Activated naive CD4-positive, alpha-beta T cell treated with anti-CD3 and anti-CD28 coated beads, Interleukin-2, amount 50 U/mL, for 24 hours (primary cell): ENCODE measurements at regions not wholly inside any gene's neighbourhood (a gene's known extent, or its start where the extent isn't known, plus 50 kb on each side); places are given as distances from the start of the nearest gene placed in this dataset.

ENCODE experiments used
- H3K27ac Mint-ChIP-seq: one replicate; pipeline ENCODE4 v1.8.0; 2021; ENCODE audit warnings: mild to moderate bottlenecking, mixed read lengths
- H3K27me3 Mint-ChIP-seq: one replicate; pipeline ENCODE4 v1.8.0; 2021; ENCODE audit warnings: mixed read lengths
- H3K36me3 Mint-ChIP-seq: one replicate; pipeline ENCODE4 v1.8.0; 2021; ENCODE audit warnings: mixed read lengths
- H3K4me1 Mint-ChIP-seq: one replicate; pipeline ENCODE4 v1.8.0; 2021; ENCODE audit warnings: mixed read lengths
- H3K4me3 Mint-ChIP-seq: one replicate; pipeline ENCODE4 v1.8.0; 2021; ENCODE audit warnings: mild to moderate bottlenecking, mixed read lengths
- H3K9me3 Mint-ChIP-seq: one replicate; pipeline ENCODE4 v1.8.0; 2021; ENCODE audit warnings: mixed read lengths

DNA sequence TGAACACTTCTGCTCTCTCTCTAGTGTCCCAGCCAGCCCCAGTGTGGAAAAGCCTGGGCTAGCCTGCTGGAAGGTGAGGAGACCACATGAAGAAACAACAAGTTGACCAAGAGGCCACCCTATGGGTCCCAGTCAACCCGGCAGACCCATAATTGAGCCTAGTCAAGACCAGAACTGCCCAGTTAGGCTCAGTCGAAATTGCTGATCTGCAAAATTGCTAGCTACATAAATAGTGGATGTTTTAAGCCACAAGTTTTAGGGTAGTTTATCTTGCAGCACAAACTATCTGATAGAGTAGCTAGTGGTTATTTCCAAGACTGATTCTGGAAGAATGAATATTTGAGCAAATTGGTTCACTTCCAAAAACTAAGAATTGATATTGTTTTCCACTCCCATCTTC, 82.3 kb upstream of the CCDC112 start:
- Mint-ChIP-seq H3K27me3 (no peaks in the 10 kb centered on the region), H3K36me3 (no peaks in the 10 kb centered on the region), H3K4me1 (no peaks in the 10 kb centered on the region), H3K4me3 (no peak overlapping the region), H3K9me3 (no peaks in the 10 kb centered on the region), H3K27ac (no peak overlapping the region)

GRCh38 chr5:115377468-115378217, 81.2 kb upstream of the CCDC112 start:
- Mint-ChIP-seq H3K36me3 (no peaks in the 10 kb centered on the region), H3K4me1 (no peaks in the 10 kb centered on the region), H3K9me3 (no peaks in the 10 kb centered on the region), H3K27ac (no peak overlapping the region), H3K27me3 (no peaks in the 10 kb centered on the region), H3K4me3 (no peak overlapping the region)

- H3K36me3 Mint-ChIP-seq = no peaks in the 10 kb centered on the region
- no peak overlapping the region for H3K27ac Mint-ChIP-seq
- no peaks in the 10 kb centered on the region for H3K9me3 Mint-ChIP-seq
- no peak overlapping the region for H3K4me3 Mint-ChIP-seq
- H3K4me1 Mint-ChIP-seq = no peaks in the 10 kb centered on the region
- no peaks in the 10 kb centered on the region for H3K27me3 Mint-ChIP-seq
These were observed 79.4 kb upstream of the CCDC112 start for GRCh38 chr5:115375893-115376292.

DNA sequence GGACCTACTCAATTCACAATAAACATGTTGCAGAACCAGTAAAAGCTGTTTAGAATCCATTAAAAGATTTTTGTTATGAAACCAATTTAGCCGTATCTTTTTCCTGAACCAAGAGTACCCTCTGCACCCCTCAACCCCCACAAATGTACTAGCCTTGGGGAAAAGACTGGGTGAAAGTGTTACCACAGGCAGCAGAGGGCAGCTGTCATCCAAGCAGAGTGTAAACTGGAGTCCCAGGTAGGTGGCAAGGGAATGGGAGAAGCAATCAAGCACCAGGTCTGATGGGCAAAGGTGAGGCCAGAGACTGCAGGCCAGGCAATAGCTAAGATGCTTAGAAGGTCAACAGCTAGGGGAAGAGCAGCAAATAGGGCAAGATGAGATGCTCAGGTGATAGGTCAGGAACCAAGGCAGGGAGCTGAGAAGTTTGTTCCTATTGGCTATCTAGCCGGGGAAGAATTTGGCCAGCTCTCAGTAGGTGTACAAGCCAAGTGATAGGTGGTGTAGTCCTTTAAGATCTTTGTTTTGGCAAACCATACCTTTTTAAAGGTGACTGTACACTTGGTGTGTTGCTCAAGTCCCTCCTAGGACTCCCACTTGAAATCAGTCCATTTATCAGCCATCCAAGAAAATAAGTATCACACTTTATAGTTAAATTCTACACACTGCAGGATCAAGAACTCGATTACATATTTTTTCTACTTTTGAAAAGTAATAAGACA, 77.8 kb upstream of the CCDC112 start:
- H3K27ac Mint-ChIP-seq = no peak overlapping the region
- H3K4me3 Mint-ChIP-seq = no peak overlapping the region
- no peaks in the 10 kb centered on the region for H3K4me1 Mint-ChIP-seq
- no peaks in the 10 kb centered on the region for H3K9me3 Mint-ChIP-seq
- H3K36me3 Mint-ChIP-seq = no peaks in the 10 kb centered on the region
- H3K27me3 Mint-ChIP-seq = no peaks in the 10 kb centered on the region

GRCh38 chr5:115372146-115372545, 75.7 kb upstream of the CCDC112 start:
- Mint-ChIP-seq H3K27ac (no peak overlapping the region), H3K27me3 (no peaks in the 10 kb centered on the region), H3K4me1 (no peaks in the 10 kb centered on the region), H3K36me3 (no peaks in the 10 kb centered on the region), H3K9me3 (no peaks in the 10 kb centered on the region), H3K4me3 (no peak overlapping the region)

DNA sequence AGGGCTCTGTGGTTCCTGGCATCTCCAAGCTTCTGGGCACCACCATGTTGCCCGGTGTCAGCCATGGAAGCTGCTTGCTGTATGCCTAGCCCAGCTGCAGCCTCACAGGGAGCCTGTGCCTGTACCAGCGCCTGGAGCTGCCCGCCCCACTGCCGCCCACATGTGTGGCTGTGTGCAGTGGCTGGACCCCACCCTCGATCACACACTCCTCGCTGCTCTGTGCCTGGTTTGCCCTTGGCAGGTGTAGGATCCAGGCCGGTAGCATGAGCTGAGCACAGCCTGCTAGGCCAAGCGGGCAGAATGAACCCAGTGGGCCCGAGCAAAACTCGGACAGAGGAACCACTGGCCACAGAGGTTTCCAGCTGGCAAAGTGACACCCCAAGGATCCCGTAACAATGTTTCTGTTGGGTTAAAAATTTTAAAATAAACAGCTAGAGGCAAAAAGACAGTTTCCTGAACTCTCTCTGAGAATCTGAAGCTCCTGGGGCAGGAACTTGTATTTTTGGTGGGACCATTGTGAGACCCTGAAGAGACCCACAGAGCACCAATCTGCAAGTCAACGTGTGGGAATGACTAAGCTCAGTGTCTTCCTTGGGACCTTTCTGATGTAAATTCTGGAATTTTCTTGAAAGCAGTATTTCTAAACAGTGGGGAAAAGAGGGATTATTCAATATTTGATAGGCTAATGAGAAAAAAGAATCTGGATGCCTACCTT, 73.1 kb upstream of the CCDC112 start:
- Mint-ChIP-seq H3K36me3 (no peaks in the 10 kb centered on the region), H3K27ac (no peak overlapping the region), H3K9me3 (no peaks in the 10 kb centered on the region), H3K4me3 (no peak overlapping the region), H3K27me3 (no peaks in the 10 kb centered on the region), H3K4me1 (no peaks in the 10 kb centered on the region)

- no peak overlapping the region for H3K4me3 Mint-ChIP-seq
- H3K9me3 Mint-ChIP-seq = no peaks in the 10 kb centered on the region
- no peaks in the 10 kb centered on the region for H3K27me3 Mint-ChIP-seq
- no peak overlapping the region for H3K27ac Mint-ChIP-seq
- H3K4me1 Mint-ChIP-seq = no peaks in the 10 kb centered on the region
- no peaks in the 10 kb centered on the region for H3K36me3 Mint-ChIP-seq
These were observed 69.8 kb upstream of the CCDC112 start for GRCh38 chr5:115366223-115366622.

GRCh38 chr5:115363879-115364278, 67.4 kb upstream of the CCDC112 start:
- no peaks in the 10 kb centered on the region for H3K36me3 Mint-ChIP-seq
- no peaks in the 10 kb centered on the region for H3K9me3 Mint-ChIP-seq
- H3K4me1 Mint-ChIP-seq = no peaks in the 10 kb centered on the region
- peaks cover 2% of the 10 kb centered on the region for H3K27me3 Mint-ChIP-seq
- no peak overlapping the region for H3K27ac Mint-ChIP-seq
- no peak overlapping the region for H3K4me3 Mint-ChIP-seq

GRCh38 chr5:115360046-115360685, 63.7 kb upstream of the CCDC112 start:
- H3K27ac Mint-ChIP-seq = no peak overlapping the region

DNA sequence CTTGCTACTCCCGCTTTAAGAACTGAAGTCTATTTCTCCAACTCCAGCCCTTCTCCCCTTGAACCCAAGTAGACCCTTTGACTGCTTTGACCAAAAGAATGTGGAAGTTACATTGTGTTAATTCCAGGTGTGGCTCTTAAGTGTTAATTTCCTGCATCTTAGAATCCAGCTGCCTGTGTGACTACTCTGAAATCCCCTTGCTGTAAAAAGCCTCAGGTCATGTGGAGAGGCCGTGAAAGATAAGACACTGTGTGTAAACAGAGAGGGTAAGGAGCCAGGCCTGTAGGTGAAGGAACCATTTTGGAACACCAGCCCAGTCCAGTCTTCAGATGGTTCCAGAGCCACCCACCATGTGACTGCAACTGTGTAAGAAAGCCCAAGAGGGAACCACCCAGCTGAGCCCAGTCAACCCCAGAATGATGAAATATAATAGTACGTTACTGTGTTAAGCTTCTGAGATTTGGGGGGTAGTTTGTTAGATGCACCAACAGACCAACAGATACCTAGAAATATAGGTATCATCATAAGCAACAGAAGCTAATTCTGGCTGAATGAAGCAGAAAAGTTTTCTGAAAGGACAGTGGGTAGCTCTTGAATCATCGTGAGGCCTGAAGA, 59.4 kb upstream of the CCDC112 start:
- Mint-ChIP-seq H3K4me1 (no peaks in the 10 kb centered on the region), H3K4me3 (no peak overlapping the region), H3K36me3 (no peaks in the 10 kb centered on the region), H3K9me3 (no peaks in the 10 kb centered on the region), H3K27ac (no peak overlapping the region), H3K27me3 (peaks cover 6% of the 10 kb centered on the region)

More at GRCh38 chr5:115360046-115360685, 63.7 kb upstream of the CCDC112 start:
- H3K4me3 Mint-ChIP-seq = no peak overlapping the region
- peaks cover 6% of the 10 kb centered on the region for H3K27me3 Mint-ChIP-seq
- no peaks in the 10 kb centered on the region for H3K4me1 Mint-ChIP-seq
- H3K9me3 Mint-ChIP-seq = no peaks in the 10 kb centered on the region
- H3K36me3 Mint-ChIP-seq = no peaks in the 10 kb centered on the region

GRCh38 chr5:115355095-115355494, 58.6 kb upstream of the CCDC112 start:
- no peaks in the 10 kb centered on the region for H3K4me1 Mint-ChIP-seq
- H3K36me3 Mint-ChIP-seq = no peaks in the 10 kb centered on the region
- no peaks in the 10 kb centered on the region for H3K9me3 Mint-ChIP-seq
- peaks cover 9% of the 10 kb centered on the region for H3K27me3 Mint-ChIP-seq
- no peak overlapping the region for H3K27ac Mint-ChIP-seq
- no peak overlapping the region for H3K4me3 Mint-ChIP-seq

- Mint-ChIP-seq H3K27ac (no peak overlapping the region), H3K4me3 (no peak overlapping the region), H3K4me1 (no peaks in the 10 kb centered on the region), H3K36me3 (no peaks in the 10 kb centered on the region), H3K9me3 (no peaks in the 10 kb centered on the region), H3K27me3 (peaks cover 10% of the 10 kb centered on the region)
These were observed 57.8 kb upstream of the CCDC112 start for GRCh38 chr5:115354246-115354645.

DNA sequence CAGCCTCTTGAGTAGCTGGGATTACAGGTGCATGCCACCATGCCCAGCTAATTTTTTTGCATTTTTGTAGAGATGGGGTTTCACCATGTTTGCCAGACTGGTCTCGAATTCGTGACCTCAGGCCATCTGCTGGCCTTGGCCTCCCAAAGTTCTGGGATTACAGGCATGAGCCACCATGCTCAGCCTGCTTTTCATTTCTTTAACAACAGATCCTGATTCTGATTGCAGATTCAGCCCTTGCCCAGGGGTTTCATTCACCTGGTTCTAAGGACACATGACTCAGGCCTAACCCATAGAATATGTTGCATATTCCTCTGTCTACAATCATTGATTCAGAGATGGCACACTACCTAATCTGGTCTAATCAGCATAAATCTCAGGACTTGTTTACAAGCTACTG, 56.1 kb upstream of the CCDC112 start:
- Mint-ChIP-seq H3K27ac (no peak overlapping the region), H3K36me3 (no peaks in the 10 kb centered on the region), H3K9me3 (no peaks in the 10 kb centered on the region), H3K4me1 (no peaks in the 10 kb centered on the region), H3K27me3 (peaks cover 9% of the 10 kb centered on the region), H3K4me3 (no peak overlapping the region)

GRCh38 chr5:115351356-115352195, 55.1 kb upstream of the CCDC112 start:
- Mint-ChIP-seq H3K27me3 (peaks cover 6% of the 10 kb centered on the region), H3K9me3 (no peaks in the 10 kb centered on the region), H3K4me3 (no peak overlapping the region), H3K36me3 (no peaks in the 10 kb centered on the region), H3K27ac (no peak overlapping the region), H3K4me1 (no peaks in the 10 kb centered on the region)

- peaks cover 11% of the 10 kb centered on the region for H3K27me3 Mint-ChIP-seq
- H3K9me3 Mint-ChIP-seq = peaks cover 1% of the 10 kb centered on the region
- no peak overlapping the region for H3K27ac Mint-ChIP-seq
- no peak overlapping the region for H3K4me3 Mint-ChIP-seq
- H3K4me1 Mint-ChIP-seq = no peaks in the 10 kb centered on the region
- H3K36me3 Mint-ChIP-seq = no peaks in the 10 kb centered on the region
These were observed 54.4 kb upstream of the CCDC112 start for GRCh38 chr5:115350894-115351293.
